ENCODE measurements at regions not wholly inside any gene's neighbourhood (a gene's known extent, or its start where the extent isn't known, plus 50 kb on each side); places are given as distances from the start of the nearest gene placed in this dataset.
A peak's percentile ranks its signal among the peaks of the same experiment; 100 is the strongest.
"Not testable (repeated sequence)": the region's sequence is repeated elsewhere in the genome, so short reads cannot be mapped to it uniquely, and the experiment has no call there.

GRCh38 chr4:125262502-125262901, 52.3 kb upstream of the FAT4 start:
- DNase-seq (ENCODE audit: low read depth), result no peak

- DNase-seq (ENCODE audit: low read depth), result no peak
Measured at GRCh38 chr4:125262079-125262478, 52.7 kb upstream of the FAT4 start.

- peak; percentile 51 for DNase-seq (ENCODE audit: low read depth)
Measured at GRCh38 chr4:125254106-125254505, 60.6 kb upstream of the FAT4 start.

- peak; percentile 38 for DNase-seq (ENCODE audit: low read depth)
Measured at GRCh38 chr4:125244848-125245450, 69.8 kb upstream of the FAT4 start.

- peak; percentile 27 for DNase-seq (ENCODE audit: low read depth)
Measured at GRCh38 chr4:125243789-125244397, 70.9 kb upstream of the FAT4 start.

- DNase-seq (ENCODE audit: low read depth), result no peak
Measured at GRCh38 chr4:125235971-125236370, 78.8 kb upstream of the FAT4 start.

GRCh38 chr4:125231661-125232060, 83.1 kb upstream of the FAT4 start:
- DNase-seq (ENCODE audit: low read depth), result no peak

GRCh38 chr4:125229596-125230058, 85.1 kb upstream of the FAT4 start:
- DNase-seq (ENCODE audit: low read depth), result no peak

- no peak for DNase-seq (ENCODE audit: low read depth)
Measured at GRCh38 chr4:125225806-125226205, 88.9 kb upstream of the FAT4 start.

- no peak for DNase-seq (ENCODE audit: low read depth)
Measured at GRCh38 chr4:125200556-125200955, 114.2 kb upstream of the FAT4 start.

- peak; percentile 38 for DNase-seq (ENCODE audit: low read depth)
Measured at GRCh38 chr4:125198916-125199315, 115.8 kb upstream of the FAT4 start.

- not testable (repeated sequence) for DNase-seq (ENCODE audit: low read depth)
Measured at GRCh38 chr4:125191874-125192459, 122.8 kb upstream of the FAT4 start.

GRCh38 chr4:125191232-125191631, 123.5 kb upstream of the FAT4 start:
- DNase-seq (ENCODE audit: low read depth), result peak; percentile 77

GRCh38 chr4:125187226-125188176, 127.3 kb upstream of the FAT4 start:
- peak; percentile 86 for DNase-seq (ENCODE audit: low read depth)

- peak; percentile 4 for DNase-seq (ENCODE audit: low read depth)
Measured at GRCh38 chr4:125184116-125184515, 130.6 kb upstream of the FAT4 start.

GRCh38 chr4:125181804-125182203, 133.0 kb upstream of the FAT4 start:
- no peak for DNase-seq (ENCODE audit: low read depth)

- DNase-seq (ENCODE audit: low read depth), result no peak
Measured at GRCh38 chr4:125179727-125180126, 135.0 kb upstream of the FAT4 start.

GRCh38 chr4:125169192-125169591, 145.6 kb upstream of the FAT4 start:
- no peak for DNase-seq (ENCODE audit: low read depth)

GRCh38 chr4:125168531-125168930, 146.2 kb upstream of the FAT4 start:
- peak; percentile 18 for DNase-seq (ENCODE audit: low read depth)

GRCh38 chr4:125166012-125166411, 148.7 kb upstream of the FAT4 start:
- not testable (repeated sequence) for DNase-seq (ENCODE audit: low read depth)

GRCh38 chr4:125159001-125159400, 155.8 kb upstream of the FAT4 start:
- DNase-seq (ENCODE audit: low read depth), result no peak

GRCh38 chr4:125155251-125155650, 159.5 kb upstream of the FAT4 start:
- no peak for DNase-seq (ENCODE audit: low read depth)

Data from EH (cell line).